GM12878 (cell line): ENCODE measurements at regions not wholly inside any gene's neighbourhood (a gene's known extent, or its start where the extent isn't known, plus 50 kb on each side); places are given as distances from the start of the nearest gene placed in this dataset.

Experiments
- ATAC-seq: fragments of 200-7000 bp; cut with Tn5 transposase; 3 replicates; pipeline ENCODE4 v1.9.1; 2020; ENCODE audit warnings: mild to moderate bottlenecking, moderate library complexity
- BruUV-seq: library from RNA; stranded (reverse); fragments of 400-500 nt; replicated peaks from 2 replicates; lab custom pipeline; 2021; lab: Mats Ljungman, UMichigan
- CTCF ChIA-PET: fragments of 300-600 bp; sonication (Branson Sonifier 250); formaldehyde crosslinking; extraction: SDS; loops from one replicate; lab custom pipeline; 2021; ENCODE audit warnings: inconsistent platforms; lab: Yijun Ruan, JAX
- POLR2A ChIA-PET: fragments of 350-600 bp; formaldehyde crosslinking; extraction: SDS; loops from one replicate; lab custom pipeline; 2021; ENCODE audit warnings: inconsistent platforms; lab: Charles Lee
- RAD21 ChIA-PET: fragments of 300-600 bp; sonication (Branson Sonifier 250); formaldehyde crosslinking; loops from one replicate; lab custom pipeline; 2023; ENCODE audit warnings: antibody characterized with exemption; ENCODE audit not compliant: unreplicated experiment; lab: Charles Lee
- SMC1A ChIA-PET: fragments of 300-600 bp; sonication (Branson Sonifier 250); formaldehyde crosslinking; loops from one replicate; lab custom pipeline; 2023; ENCODE audit not compliant: unreplicated experiment, uncharacterized antibody; lab: Charles Lee
- DNase-seq: peaks from one replicate; pipeline ENCODE4 v3.0.0-alpha.2; 2011; ENCODE audit warnings: low read depth, low spot score
- FAIRE-seq: peaks from 3 replicates; lab custom pipeline; 2011; peaks lifted over from hg19 to GRCh38; lab: Jason Lieb, UNC
- H2AFZ ChIP-seq: 2 replicates; pipeline ENCODE4 v1.6.0; 2011; ENCODE audit warnings: low read depth, low read length, control low read depth; ENCODE audit not compliant: control insufficient read depth
- H3K27ac ChIP-seq: 2 replicates; pipeline ENCODE4 v1.5.1; 2011; ENCODE audit warnings: control low read depth; ENCODE audit not compliant: control insufficient read depth, insufficient read depth
- H3K27me3 ChIP-seq, 2 experiments: replicated peaks in 1 of 2; 2 replicates each; pipeline versions ENCODE4 v1.6.0 to v1.6.1; 2011; ENCODE audit warnings: low read length in 1 of 2; ENCODE audit not compliant: control insufficient read depth in 2 of 2, insufficient read depth in 2 of 2
- H3K36me3 ChIP-seq, 2 experiments: 2 replicates each; pipeline ENCODE4 v1.5.1; 2011; ENCODE audit warnings: low read length in 1 of 2; ENCODE audit not compliant: control insufficient read depth in 2 of 2, insufficient read depth in 2 of 2
- H3K4me1 ChIP-seq: 2 replicates; pipeline ENCODE4 v1.6.1; 2011; ENCODE audit warnings: mild to moderate bottlenecking, low read length, moderate library complexity, mixed read lengths; ENCODE audit not compliant: control insufficient read depth, insufficient read depth
- H3K4me2 ChIP-seq: 2 replicates; pipeline ENCODE4 v1.6.0; 2011; ENCODE audit warnings: control low read depth; ENCODE audit not compliant: control insufficient read depth, insufficient read depth
- H3K4me3 ChIP-seq: fragments of 200-600 bp; sonication (generic); 2 replicates; pipeline ENCODE4 v1.5.1; 2016
- H3K79me2 ChIP-seq: 2 replicates; pipeline ENCODE4 v1.6.0; 2011; ENCODE audit warnings: low read length; ENCODE audit not compliant: control insufficient read depth, insufficient read depth
- H3K9ac ChIP-seq: 2 replicates; pipeline ENCODE4 v1.8.0; 2011; ENCODE audit warnings: low read length, control low read depth, mixed read lengths; ENCODE audit not compliant: control insufficient read depth, insufficient read depth
- H3K9me3 ChIP-seq: replicated peaks from 3 replicates; pipeline ENCODE4 v1.5.1; 2011; ENCODE audit warnings: mild to moderate bottlenecking, low read length; ENCODE audit not compliant: control insufficient read depth, insufficient read depth
- H4K20me1 ChIP-seq: 2 replicates; pipeline ENCODE4 v1.6.0; 2011; ENCODE audit not compliant: control insufficient read depth, insufficient read depth
- BRCA1 ChIP-seq: IDR thresholded peaks from 2 replicates; pipeline ENCODE4 v1.6.1; 2011; ENCODE audit warnings: low read depth, low read length, improper control_type of control experiment
- KAT2A ChIP-seq: conservative IDR thresholded peaks from 2 replicates; pipeline ENCODE4 v1.6.1; 2011; ENCODE audit warnings: low read depth, low read length; ENCODE audit not compliant: control insufficient read depth
- NBN ChIP-seq: fragments of 450-650 bp; IDR thresholded peaks from 2 replicates; pipeline ENCODE4 v1.6.1; 2016
- NR2C1 ChIP-seq: fragments of 450-650 bp; IDR thresholded peaks from 2 replicates; pipeline ENCODE4 v1.6.1; 2017; ENCODE audit warnings: antibody characterized with exemption, mild to moderate bottlenecking, moderate library complexity
- POLR2AphosphoS2 ChIP-seq: IDR thresholded peaks from 2 replicates; pipeline ENCODE4 v1.6.1; 2011; ENCODE audit warnings: low read depth, mild to moderate bottlenecking, low read length, improper control_type of control experiment, moderate library complexity
- POU2F2 ChIP-seq: IDR thresholded peaks from 3 replicates; pipeline ENCODE4 v1.6.1; 2011; ENCODE audit warnings: low read depth, mild to moderate bottlenecking, low read length, borderline replicate concordance
- RCOR1 ChIP-seq: conservative IDR thresholded peaks from 2 replicates; pipeline ENCODE4 v1.6.1; 2012; ENCODE audit warnings: low read depth, low read length, improper control_type of control experiment
- SIN3A ChIP-seq: IDR thresholded peaks from 2 replicates; pipeline ENCODE4 v1.6.1; 2012; ENCODE audit warnings: low read depth, low read length, improper control_type of control experiment
- SIX5 ChIP-seq: IDR thresholded peaks from 2 replicates; pipeline ENCODE4 v1.6.1; 2011; ENCODE audit warnings: mild to moderate bottlenecking, low read depth, low read length, moderate library complexity; ENCODE audit not compliant: severe bottlenecking
- YY1 ChIP-seq: IDR thresholded peaks from 2 replicates; pipeline ENCODE4 v1.6.1; 2011; ENCODE audit warnings: low read depth, mild to moderate bottlenecking, low read length
- ZBED1 ChIP-seq: IDR thresholded peaks from 2 replicates; pipeline ENCODE4 v1.6.1; 2016; ENCODE audit warnings: borderline replicate concordance
- ZNF384 ChIP-seq: IDR thresholded peaks from 2 replicates; pipeline ENCODE4 v1.6.1; 2012; ENCODE audit warnings: low read depth, mild to moderate bottlenecking, low read length, improper control_type of control experiment, borderline replicate concordance
- WGBS: methylation state at CpG from one replicate; pipeline ENCODE4 v1.1.6; 2016; ENCODE audit warnings: low lambda C conversion rate; ENCODE audit not compliant: insufficient replicate concordance, insufficient coverage; ENCODE audit errors: missing lambda C conversion rate; 5-methylcytosine and 5-hydroxymethylcytosine counted together
- in situ Hi-C: fragments of 300-500 bp; cut with MboI; formaldehyde crosslinking; loops from 9 replicates; pipeline ENCODE4 v1.14.3; 2018; ENCODE audit warnings: mixed read lengths
- intact Hi-C: fragments of 100-400 bp; cut with micrococcal nuclease; formaldehyde crosslinking; loops from one replicate; pipeline ENCODE4 v1.14.2; 2022; ENCODE audit not compliant: unreplicated experiment
- TF ChIP-seq, protein P1 (sequence below): fragments of 450-650 bp; IDR thresholded peaks from 2 replicates; pipeline ENCODE4 v1.6.1; 2018; ENCODE audit warnings: mild to moderate bottlenecking, low read depth, moderate library complexity; ENCODE audit not compliant: partially characterized antibody
- TF ChIP-seq, protein P2 (sequence below): fragments of 450-650 bp; IDR thresholded peaks from 2 replicates; pipeline ENCODE4 v1.6.1; 2016; ENCODE audit warnings: mild to moderate bottlenecking
- TF ChIP-seq, protein P3 (sequence below): IDR thresholded peaks from 2 replicates; pipeline ENCODE4 v1.6.1; 2012; ENCODE audit warnings: improper control_type of control experiment, low read depth, low read length; ENCODE audit not compliant: insufficient replicate concordance
- TF ChIP-seq, protein P4 (sequence below): IDR thresholded peaks from 2 replicates; pipeline ENCODE4 v1.6.1; 2011; ENCODE audit warnings: low read depth, low read length, improper control_type of control experiment, borderline replicate concordance

DNA sequence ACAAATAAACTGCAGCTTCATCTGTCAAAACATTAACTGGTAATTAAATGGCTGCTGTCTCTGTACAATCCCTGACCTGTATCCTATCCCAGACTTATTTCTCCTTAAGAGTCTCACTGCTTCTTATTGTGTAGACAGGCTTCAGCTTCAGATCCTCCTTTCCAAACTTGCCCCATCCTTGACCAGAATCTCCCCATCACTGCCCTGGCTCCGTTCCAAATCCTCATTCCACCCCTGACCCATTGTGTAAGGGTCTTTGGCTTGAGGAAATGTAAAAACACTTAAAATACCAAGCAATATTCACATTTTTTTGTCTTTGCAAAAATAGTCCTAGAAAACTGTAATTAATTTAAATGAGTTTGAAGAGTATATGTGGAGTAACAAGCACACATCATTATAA is 152.6 kb upstream of the VEGFC start:
- CTCF ChIA-PET = interaction anchor here (0.7 kb wide), 1 partner anchor 17 kb away, joined by 4 read pairs; no protein-coding TSS in a partner anchor
- ATAC-seq (no peak), DNase-seq (no peak), FAIRE-seq (no peak)
- POLR2A ChIA-PET = no interaction called here
- no peak overlapping the region for H3K27ac ChIP-seq
- SMC1A ChIA-PET = no interaction called here
- H3K36me3 ChIP-seq = no peaks in the 10 kb centered on the region
- RAD21 ChIA-PET = no interaction called here
- no TSS peak for BruUV-seq
- 0% methylated on average over 1 of the region's 1 CpG for WGBS
- no peak overlapping the region for H3K4me3 ChIP-seq
- no peaks in the 10 kb centered on the region for H3K4me1 ChIP-seq
- no peaks in the 10 kb centered on the region for H3K27me3 ChIP-seq
- in situ Hi-C loops = no loop called here
- intact Hi-C loops = no loop called here
- no peak overlapping the region for H3K4me2 ChIP-seq
- H3K79me2 ChIP-seq = no peaks in the 10 kb centered on the region
- no peak overlapping the region for H3K9ac ChIP-seq
- no peak overlapping the region for H2AFZ ChIP-seq
- H4K20me1 ChIP-seq = no peaks in the 10 kb centered on the region
- no peaks in the 10 kb centered on the region for H3K9me3 ChIP-seq
- TF ChIP-seq ZNF384 = no peak
- TF ChIP-seq NBN = no peak
- TF ChIP-seq POU2F2 = no peak
- TF ChIP-seq, protein P1, sequence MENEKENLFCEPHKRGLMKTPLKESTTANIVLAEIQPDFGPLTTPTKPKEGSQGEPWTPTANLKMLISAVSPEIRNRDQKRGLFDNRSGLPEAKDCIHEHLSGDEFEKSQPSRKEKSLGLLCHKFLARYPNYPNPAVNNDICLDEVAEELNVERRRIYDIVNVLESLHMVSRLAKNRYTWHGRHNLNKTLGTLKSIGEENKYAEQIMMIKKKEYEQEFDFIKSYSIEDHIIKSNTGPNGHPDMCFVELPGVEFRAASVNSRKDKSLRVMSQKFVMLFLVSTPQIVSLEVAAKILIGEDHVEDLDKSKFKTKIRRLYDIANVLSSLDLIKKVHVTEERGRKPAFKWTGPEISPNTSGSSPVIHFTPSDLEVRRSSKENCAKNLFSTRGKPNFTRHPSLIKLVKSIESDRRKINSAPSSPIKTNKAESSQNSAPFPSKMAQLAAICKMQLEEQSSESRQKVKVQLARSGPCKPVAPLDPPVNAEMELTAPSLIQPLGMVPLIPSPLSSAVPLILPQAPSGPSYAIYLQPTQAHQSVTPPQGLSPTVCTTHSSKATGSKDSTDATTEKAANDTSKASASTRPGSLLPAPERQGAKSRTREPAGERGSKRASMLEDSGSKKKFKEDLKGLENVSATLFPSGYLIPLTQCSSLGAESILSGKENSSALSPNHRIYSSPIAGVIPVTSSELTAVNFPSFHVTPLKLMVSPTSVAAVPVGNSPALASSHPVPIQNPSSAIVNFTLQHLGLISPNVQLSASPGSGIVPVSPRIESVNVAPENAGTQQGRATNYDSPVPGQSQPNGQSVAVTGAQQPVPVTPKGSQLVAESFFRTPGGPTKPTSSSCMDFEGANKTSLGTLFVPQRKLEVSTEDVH = no peak
- no peak for TF ChIP-seq YY1
- TF ChIP-seq, protein P2, sequence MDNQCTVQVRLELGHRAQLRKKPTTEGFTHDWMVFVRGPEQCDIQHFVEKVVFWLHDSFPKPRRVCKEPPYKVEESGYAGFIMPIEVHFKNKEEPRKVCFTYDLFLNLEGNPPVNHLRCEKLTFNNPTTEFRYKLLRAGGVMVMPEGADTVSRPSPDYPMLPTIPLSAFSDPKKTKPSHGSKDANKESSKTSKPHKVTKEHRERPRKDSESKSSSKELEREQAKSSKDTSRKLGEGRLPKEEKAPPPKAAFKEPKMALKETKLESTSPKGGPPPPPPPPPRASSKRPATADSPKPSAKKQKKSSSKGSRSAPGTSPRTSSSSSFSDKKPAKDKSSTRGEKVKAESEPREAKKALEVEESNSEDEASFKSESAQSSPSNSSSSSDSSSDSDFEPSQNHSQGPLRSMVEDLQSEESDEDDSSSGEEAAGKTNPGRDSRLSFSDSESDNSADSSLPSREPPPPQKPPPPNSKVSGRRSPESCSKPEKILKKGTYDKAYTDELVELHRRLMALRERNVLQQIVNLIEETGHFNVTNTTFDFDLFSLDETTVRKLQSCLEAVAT = no peak
- TF ChIP-seq SIX5 = no peak
- TF ChIP-seq NR2C1 = no peak
- TF ChIP-seq POLR2AphosphoS2 = no peak
- no peak for TF ChIP-seq SIN3A
- TF ChIP-seq, protein P3, sequence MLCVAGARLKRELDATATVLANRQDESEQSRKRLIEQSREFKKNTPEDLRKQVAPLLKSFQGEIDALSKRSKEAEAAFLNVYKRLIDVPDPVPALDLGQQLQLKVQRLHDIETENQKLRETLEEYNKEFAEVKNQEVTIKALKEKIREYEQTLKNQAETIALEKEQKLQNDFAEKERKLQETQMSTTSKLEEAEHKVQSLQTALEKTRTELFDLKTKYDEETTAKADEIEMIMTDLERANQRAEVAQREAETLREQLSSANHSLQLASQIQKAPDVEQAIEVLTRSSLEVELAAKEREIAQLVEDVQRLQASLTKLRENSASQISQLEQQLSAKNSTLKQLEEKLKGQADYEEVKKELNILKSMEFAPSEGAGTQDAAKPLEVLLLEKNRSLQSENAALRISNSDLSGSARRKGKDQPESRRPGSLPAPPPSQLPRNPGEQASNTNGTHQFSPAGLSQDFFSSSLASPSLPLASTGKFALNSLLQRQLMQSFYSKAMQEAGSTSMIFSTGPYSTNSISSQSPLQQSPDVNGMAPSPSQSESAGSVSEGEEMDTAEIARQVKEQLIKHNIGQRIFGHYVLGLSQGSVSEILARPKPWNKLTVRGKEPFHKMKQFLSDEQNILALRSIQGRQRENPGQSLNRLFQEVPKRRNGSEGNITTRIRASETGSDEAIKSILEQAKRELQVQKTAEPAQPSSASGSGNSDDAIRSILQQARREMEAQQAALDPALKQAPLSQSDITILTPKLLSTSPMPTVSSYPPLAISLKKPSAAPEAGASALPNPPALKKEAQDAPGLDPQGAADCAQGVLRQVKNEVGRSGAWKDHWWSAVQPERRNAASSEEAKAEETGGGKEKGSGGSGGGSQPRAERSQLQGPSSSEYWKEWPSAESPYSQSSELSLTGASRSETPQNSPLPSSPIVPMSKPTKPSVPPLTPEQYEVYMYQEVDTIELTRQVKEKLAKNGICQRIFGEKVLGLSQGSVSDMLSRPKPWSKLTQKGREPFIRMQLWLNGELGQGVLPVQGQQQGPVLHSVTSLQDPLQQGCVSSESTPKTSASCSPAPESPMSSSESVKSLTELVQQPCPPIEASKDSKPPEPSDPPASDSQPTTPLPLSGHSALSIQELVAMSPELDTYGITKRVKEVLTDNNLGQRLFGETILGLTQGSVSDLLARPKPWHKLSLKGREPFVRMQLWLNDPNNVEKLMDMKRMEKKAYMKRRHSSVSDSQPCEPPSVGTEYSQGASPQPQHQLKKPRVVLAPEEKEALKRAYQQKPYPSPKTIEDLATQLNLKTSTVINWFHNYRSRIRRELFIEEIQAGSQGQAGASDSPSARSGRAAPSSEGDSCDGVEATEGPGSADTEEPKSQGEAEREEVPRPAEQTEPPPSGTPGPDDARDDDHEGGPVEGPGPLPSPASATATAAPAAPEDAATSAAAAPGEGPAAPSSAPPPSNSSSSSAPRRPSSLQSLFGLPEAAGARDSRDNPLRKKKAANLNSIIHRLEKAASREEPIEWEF = no peak
- TF ChIP-seq, protein P4, sequence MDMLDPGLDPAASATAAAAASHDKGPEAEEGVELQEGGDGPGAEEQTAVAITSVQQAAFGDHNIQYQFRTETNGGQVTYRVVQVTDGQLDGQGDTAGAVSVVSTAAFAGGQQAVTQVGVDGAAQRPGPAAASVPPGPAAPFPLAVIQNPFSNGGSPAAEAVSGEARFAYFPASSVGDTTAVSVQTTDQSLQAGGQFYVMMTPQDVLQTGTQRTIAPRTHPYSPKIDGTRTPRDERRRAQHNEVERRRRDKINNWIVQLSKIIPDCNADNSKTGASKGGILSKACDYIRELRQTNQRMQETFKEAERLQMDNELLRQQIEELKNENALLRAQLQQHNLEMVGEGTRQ = no peak
- no peak for TF ChIP-seq BRCA1
- no peak for TF ChIP-seq RCOR1
- TF ChIP-seq ZBED1 = no peak
- no peak for TF ChIP-seq KAT2A
